Panc1 (cell line): ENCODE measurements at regions not wholly inside any gene's neighbourhood (a gene's known extent, or its start where the extent isn't known, plus 50 kb on each side); places are given as distances from the start of the nearest gene placed in this dataset.

Experiments used
- ATAC-seq: fragments of 200-7000 bp; cut with Tn5 transposase; 2 replicates; pipeline ENCODE4 v1.9.1; 2020; ENCODE audit warnings: mild to moderate bottlenecking, moderate library complexity
- BruUV-seq: library from RNA; stranded (reverse); fragments of 400-500 nt; replicated peaks from 2 replicates; lab custom pipeline; 2021; lab: Mats Ljungman, UMichigan
- CTCF ChIA-PET: fragments of 300-600 bp; sonication (Branson Sonifier 250); formaldehyde crosslinking; loops from one replicate; lab custom pipeline; 2022; ENCODE audit warnings: antibody characterized with exemption; lab: Charles Lee
- POLR2A ChIA-PET: fragments of 300-600 bp; sonication (Branson Sonifier 250); formaldehyde crosslinking; loops from one replicate; lab custom pipeline; 2022; ENCODE audit warnings: antibody characterized with exemption; lab: Charles Lee
- DNase-seq: peaks from one replicate; pipeline ENCODE4 v3.0.0-alpha.2; 2010; ENCODE audit warnings: low read depth, low spot score
- H3K27ac ChIP-seq: 2 replicates; pipeline ENCODE4 v1.5.1; 2011; ENCODE audit warnings: mild to moderate bottlenecking, low read length, inconsistent platforms
- H3K27me3 ChIP-seq: fragments of 200-500 bp; sonication (Bioruptor generic); 2 replicates; pipeline ENCODE4 v1.6.0; 2014; ENCODE audit warnings: low read length, inconsistent platforms; ENCODE audit not compliant: control insufficient read depth, insufficient read depth
- H3K36me3 ChIP-seq: fragments of 200-500 bp; sonication (Bioruptor generic); 2 replicates; pipeline ENCODE4 v1.5.1; 2014; ENCODE audit warnings: inconsistent platforms, mild to moderate bottlenecking, low read length, moderate library complexity; ENCODE audit not compliant: control insufficient read depth, insufficient read depth
- H3K4me1 ChIP-seq: 2 replicates; pipeline ENCODE4 v1.5.1; 2011; ENCODE audit warnings: inconsistent platforms, mild to moderate bottlenecking, low read length, moderate library complexity; ENCODE audit not compliant: control insufficient read depth, insufficient read depth
- H3K4me3 ChIP-seq, 2 experiments: 2 replicates each; pipeline ENCODE4 v1.5.1; 2011 to 2012; ENCODE audit warnings: low read depth in 2 of 2, low read length in 2 of 2, mild to moderate bottlenecking in 2 of 2, inconsistent platforms in 1 of 2, moderate library complexity in 1 of 2
- H3K9me3 ChIP-seq: fragments of 200-500 bp; sonication (Bioruptor generic); 2 replicates; pipeline ENCODE4 v1.5.1; 2014; ENCODE audit warnings: low read depth, mild to moderate bottlenecking, inconsistent platforms, low read length, moderate library complexity; ENCODE audit not compliant: control insufficient read depth, insufficient read depth
- POLR2AphosphoS5 ChIP-seq: IDR thresholded peaks from 2 replicates; pipeline ENCODE4 v1.6.1; 2012; ENCODE audit warnings: mild to moderate bottlenecking, low read depth, low read length, moderate library complexity
- SIN3A ChIP-seq: IDR thresholded peaks from 2 replicates; pipeline ENCODE4 v1.6.1; 2012; ENCODE audit warnings: low read depth, mild to moderate bottlenecking, low read length, moderate library complexity, borderline replicate concordance; ENCODE audit not compliant: insufficient read depth
- TCF7L2 ChIP-seq: IDR thresholded peaks from 2 replicates; pipeline ENCODE4 v1.6.1; 2011; ENCODE audit warnings: mild to moderate bottlenecking, low read depth, low read length, inconsistent platforms
- in situ Hi-C: cut with HindIII; loops from 2 replicates; pipeline ENCODE4 v1.10.0; 2016; ENCODE audit warnings: low sequenced_read_pairs, low pct_unique_long_range_greater_than_20kb
- intact Hi-C: fragments of 100-400 bp; cut with micrococcal nuclease; formaldehyde crosslinking; loops from one replicate; pipeline ENCODE4 v1.10.0; 2022; ENCODE audit not compliant: unreplicated experiment
- TF ChIP-seq, protein P1 (sequence below), 2 experiments: IDR thresholded peaks; 2 replicates each; pipeline ENCODE4 v1.6.1; 2011 to 2012; ENCODE audit warnings: low read depth in 2 of 2, control low read depth in 1 of 2, low read length in 1 of 2, mild to moderate bottlenecking in 1 of 2, moderate library complexity in 1 of 2; ENCODE audit not compliant: insufficient read depth in 1 of 2
- TF ChIP-seq, protein P2 (sequence below): fragments of 450-650 bp; IDR thresholded peaks from 2 replicates; pipeline ENCODE4 v1.5.1; 2017; ENCODE audit warnings: mild to moderate bottlenecking

DNA sequence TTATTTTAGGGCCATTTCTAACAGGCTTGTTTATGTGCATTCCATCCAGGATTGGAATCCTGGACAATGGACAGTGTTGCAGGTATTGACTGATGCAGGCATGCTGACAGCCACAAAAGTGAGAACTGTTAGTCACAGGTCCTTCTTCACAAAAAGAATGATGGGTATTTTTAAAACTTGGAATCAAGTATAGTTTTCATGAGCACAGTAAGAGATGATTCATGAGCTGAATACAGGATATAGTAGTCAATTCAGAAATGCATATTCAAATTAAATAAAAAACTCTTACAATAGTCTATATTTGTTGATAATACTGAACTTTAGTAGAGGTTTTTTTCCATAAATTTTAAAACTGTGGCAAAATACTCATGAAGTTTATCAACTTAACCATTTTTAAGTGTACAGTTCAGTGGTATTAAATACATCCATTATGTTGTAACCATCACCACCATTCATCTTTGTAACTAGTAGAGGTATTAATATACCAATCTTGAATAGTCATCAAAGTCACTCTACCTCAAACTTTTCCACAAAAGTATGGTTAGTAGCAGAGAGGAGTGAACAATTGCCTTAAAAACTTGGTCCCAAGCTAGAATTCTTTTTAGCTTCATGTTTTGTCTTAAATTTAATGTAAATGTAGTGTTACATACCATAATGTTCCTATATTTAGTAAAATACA is 79.5 kb downstream of the KCNRG start:
- intact Hi-C loops = no loop called here
- BruUV-seq = no TSS peak
- in situ Hi-C loops = no loop called here
- no peaks in the 10 kb centered on the region for H3K27me3 ChIP-seq
- TF ChIP-seq, protein P1, sequence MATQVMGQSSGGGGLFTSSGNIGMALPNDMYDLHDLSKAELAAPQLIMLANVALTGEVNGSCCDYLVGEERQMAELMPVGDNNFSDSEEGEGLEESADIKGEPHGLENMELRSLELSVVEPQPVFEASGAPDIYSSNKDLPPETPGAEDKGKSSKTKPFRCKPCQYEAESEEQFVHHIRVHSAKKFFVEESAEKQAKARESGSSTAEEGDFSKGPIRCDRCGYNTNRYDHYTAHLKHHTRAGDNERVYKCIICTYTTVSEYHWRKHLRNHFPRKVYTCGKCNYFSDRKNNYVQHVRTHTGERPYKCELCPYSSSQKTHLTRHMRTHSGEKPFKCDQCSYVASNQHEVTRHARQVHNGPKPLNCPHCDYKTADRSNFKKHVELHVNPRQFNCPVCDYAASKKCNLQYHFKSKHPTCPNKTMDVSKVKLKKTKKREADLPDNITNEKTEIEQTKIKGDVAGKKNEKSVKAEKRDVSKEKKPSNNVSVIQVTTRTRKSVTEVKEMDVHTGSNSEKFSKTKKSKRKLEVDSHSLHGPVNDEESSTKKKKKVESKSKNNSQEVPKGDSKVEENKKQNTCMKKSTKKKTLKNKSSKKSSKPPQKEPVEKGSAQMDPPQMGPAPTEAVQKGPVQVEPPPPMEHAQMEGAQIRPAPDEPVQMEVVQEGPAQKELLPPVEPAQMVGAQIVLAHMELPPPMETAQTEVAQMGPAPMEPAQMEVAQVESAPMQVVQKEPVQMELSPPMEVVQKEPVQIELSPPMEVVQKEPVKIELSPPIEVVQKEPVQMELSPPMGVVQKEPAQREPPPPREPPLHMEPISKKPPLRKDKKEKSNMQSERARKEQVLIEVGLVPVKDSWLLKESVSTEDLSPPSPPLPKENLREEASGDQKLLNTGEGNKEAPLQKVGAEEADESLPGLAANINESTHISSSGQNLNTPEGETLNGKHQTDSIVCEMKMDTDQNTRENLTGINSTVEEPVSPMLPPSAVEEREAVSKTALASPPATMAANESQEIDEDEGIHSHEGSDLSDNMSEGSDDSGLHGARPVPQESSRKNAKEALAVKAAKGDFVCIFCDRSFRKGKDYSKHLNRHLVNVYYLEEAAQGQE (IDR thresholded peaks at IDR 0.05; ENCODE audit: insufficient read depth in 1 of 2, low read depth in 2 of 2, low read length in 1 of 2) = no peak
- TF ChIP-seq POLR2AphosphoS5 (no peak), SIN3A (no peak), TCF7L2 (no peak)
- TF ChIP-seq, protein P2, sequence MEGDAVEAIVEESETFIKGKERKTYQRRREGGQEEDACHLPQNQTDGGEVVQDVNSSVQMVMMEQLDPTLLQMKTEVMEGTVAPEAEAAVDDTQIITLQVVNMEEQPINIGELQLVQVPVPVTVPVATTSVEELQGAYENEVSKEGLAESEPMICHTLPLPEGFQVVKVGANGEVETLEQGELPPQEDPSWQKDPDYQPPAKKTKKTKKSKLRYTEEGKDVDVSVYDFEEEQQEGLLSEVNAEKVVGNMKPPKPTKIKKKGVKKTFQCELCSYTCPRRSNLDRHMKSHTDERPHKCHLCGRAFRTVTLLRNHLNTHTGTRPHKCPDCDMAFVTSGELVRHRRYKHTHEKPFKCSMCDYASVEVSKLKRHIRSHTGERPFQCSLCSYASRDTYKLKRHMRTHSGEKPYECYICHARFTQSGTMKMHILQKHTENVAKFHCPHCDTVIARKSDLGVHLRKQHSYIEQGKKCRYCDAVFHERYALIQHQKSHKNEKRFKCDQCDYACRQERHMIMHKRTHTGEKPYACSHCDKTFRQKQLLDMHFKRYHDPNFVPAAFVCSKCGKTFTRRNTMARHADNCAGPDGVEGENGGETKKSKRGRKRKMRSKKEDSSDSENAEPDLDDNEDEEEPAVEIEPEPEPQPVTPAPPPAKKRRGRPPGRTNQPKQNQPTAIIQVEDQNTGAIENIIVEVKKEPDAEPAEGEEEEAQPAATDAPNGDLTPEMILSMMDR = no peak
- no peak overlapping the region for H3K27ac ChIP-seq
- ATAC-seq (no peak), DNase-seq (no peak)
- no peaks in the 10 kb centered on the region; the same call in 1 of the 2 replicates for H3K36me3 ChIP-seq
- ChIA-PET POLR2A (no interaction called here), CTCF (no interaction called here)
- no peak overlapping the region for H3K4me3 ChIP-seq
- peaks cover 15% of the 10 kb centered on the region; the same call in 1 of the 2 replicates for H3K9me3 ChIP-seq
- no peaks in the 10 kb centered on the region; the same call in 1 of the 2 replicates for H3K4me1 ChIP-seq

- CTCF ChIA-PET = no interaction called here
- POLR2A ChIA-PET = no interaction called here
- H3K27ac ChIP-seq = no peak overlapping the region
- no peaks in the 10 kb centered on the region for H3K27me3 ChIP-seq
- no peaks in the 10 kb centered on the region; the same call in 1 of the 2 replicates for H3K36me3 ChIP-seq
- TF ChIP-seq POLR2AphosphoS5 (no peak), TCF7L2 (no peak), SIN3A (no peak)
- TF ChIP-seq, protein P2 = no peak
- TF ChIP-seq, protein P1 (IDR thresholded peaks at IDR 0.05; ENCODE audit: insufficient read depth in 1 of 2, low read depth in 2 of 2, low read length in 1 of 2) = no peak
- no TSS peak for BruUV-seq
- H3K4me1 ChIP-seq = no peaks in the 10 kb centered on the region
- intact Hi-C loops = no loop called here
- in situ Hi-C loops = no loop called here
- no peak for ATAC-seq
- H3K4me3 ChIP-seq = no peak overlapping the region
- no peak for DNase-seq
- H3K9me3 ChIP-seq = peaks cover 15% of the 10 kb centered on the region; the same call in 1 of the 2 replicates
Observed at GRCh38 chr13:50098693-50099092, 83.4 kb downstream of the KCNRG start.
